Peyer's patch (tissue), 4 donors: ENCODE measurements at regions not wholly inside any gene's neighbourhood (a gene's known extent, or its start where the extent isn't known, plus 50 kb on each side); places are given as distances from the start of the nearest gene placed in this dataset.

Source experiments
- POLR2A ChIP-seq, 2 donors: fragments of 450-650 bp; IDR thresholded peaks; one replicate each; pipeline ENCODE4 v1.5.1; 2017; ENCODE audit warnings: antibody characterized with exemption in 2 of 2, mild to moderate bottlenecking in 2 of 2, moderate library complexity in 2 of 2
- TF ChIP-seq, protein P1 (sequence below), 6 experiments: fragments of 450-650 bp in 4 of 6; fragments of 200-600 bp in 2 of 6; sonication (generic) in 1 of 6; IDR thresholded peaks; one replicate each; pipeline ENCODE4 v1.5.1; 2017 to 2019; ENCODE audit warnings: antibody characterized with exemption in 6 of 6, mild to moderate bottlenecking in 3 of 6, moderate library complexity in 1 of 6

DNA sequence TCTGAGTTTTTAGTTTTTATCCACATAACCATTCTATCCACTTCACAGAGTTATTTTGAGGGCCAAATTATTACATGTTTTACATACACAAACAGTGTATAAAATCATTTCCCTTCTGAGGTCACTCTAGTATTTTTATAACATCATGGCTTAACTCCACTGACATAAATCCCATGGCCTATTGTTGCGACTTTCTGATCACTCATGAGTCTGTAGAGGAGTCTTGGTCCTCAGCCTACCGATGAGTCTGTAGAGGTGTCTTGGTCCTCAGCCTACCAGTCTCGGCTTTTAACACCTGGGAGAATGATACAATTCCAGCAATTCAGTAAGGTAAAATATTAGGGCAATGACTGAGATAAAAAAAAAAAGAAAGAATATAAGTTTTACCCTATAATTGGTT is 483.7 kb downstream of the USP25 start:
- TF ChIP-seq, protein P1, sequence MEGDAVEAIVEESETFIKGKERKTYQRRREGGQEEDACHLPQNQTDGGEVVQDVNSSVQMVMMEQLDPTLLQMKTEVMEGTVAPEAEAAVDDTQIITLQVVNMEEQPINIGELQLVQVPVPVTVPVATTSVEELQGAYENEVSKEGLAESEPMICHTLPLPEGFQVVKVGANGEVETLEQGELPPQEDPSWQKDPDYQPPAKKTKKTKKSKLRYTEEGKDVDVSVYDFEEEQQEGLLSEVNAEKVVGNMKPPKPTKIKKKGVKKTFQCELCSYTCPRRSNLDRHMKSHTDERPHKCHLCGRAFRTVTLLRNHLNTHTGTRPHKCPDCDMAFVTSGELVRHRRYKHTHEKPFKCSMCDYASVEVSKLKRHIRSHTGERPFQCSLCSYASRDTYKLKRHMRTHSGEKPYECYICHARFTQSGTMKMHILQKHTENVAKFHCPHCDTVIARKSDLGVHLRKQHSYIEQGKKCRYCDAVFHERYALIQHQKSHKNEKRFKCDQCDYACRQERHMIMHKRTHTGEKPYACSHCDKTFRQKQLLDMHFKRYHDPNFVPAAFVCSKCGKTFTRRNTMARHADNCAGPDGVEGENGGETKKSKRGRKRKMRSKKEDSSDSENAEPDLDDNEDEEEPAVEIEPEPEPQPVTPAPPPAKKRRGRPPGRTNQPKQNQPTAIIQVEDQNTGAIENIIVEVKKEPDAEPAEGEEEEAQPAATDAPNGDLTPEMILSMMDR (IDR thresholded peaks at IDR 0.05): no peak
- TF ChIP-seq POLR2A (IDR thresholded peaks at IDR 0.05): no peak
